ENCODE measurements at regions not wholly inside any gene's neighbourhood (a gene's known extent, or its start where the extent isn't known, plus 50 kb on each side); places are given as distances from the start of the nearest gene placed in this dataset.

- H3K4me3 ChIP-seq (ENCODE audit: low read depth, low read length) = no peak overlapping the region
Observed at GRCh38 chr15:101124731-101125451, 127.0 kb downstream of the CHSY1 start.

GRCh38 chr15:101123222-101123910 is 128.5 kb downstream of the CHSY1 start:
- no peak for TF ChIP-seq CTCF (IDR thresholded peaks at IDR 0.05; ENCODE audit: borderline replicate concordance, insufficient read depth, low read depth, low read length)
- H3K4me3 ChIP-seq (ENCODE audit: low read depth, low read length) = no peak overlapping the region

More at GRCh38 chr15:101124731-101125451, 127.0 kb downstream of the CHSY1 start:
- TF ChIP-seq CTCF (IDR thresholded peaks at IDR 0.05; ENCODE audit: borderline replicate concordance, insufficient read depth, low read depth, low read length) = no peak

DNA sequence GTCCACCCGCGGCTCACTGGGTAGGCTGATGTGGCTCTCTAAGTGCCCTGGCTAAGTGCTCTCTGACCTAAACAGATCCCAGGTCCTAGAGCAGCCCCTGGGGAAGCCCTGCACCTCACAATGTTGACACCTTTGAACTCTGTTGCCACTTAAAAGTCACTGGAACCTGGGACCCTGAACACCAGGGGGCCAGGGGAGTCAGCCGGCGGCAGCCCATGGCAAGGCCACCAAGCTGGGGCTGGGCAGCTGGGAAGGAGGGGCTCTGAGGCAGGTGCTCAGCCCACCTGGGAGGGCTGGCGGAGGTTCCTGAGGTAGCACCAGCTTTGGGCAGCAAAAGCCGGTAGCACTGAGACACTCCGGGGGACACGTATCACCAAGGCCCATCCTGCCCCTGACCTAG is 129.0 kb downstream of the CHSY1 start:
- H3K4me3 ChIP-seq (ENCODE audit: low read depth, low read length) = no peak overlapping the region

GRCh38 chr15:101122266-101122665 is 129.6 kb downstream of the CHSY1 start:
- TF ChIP-seq CTCF (IDR thresholded peaks at IDR 0.05; ENCODE audit: borderline replicate concordance, insufficient read depth, low read depth, low read length) = no peak
- no peak overlapping the region for H3K4me3 ChIP-seq (ENCODE audit: low read depth, low read length)

More for the DNA sequence above, 129.0 kb downstream of the CHSY1 start:
- no peak for TF ChIP-seq CTCF (IDR thresholded peaks at IDR 0.05; ENCODE audit: borderline replicate concordance, insufficient read depth, low read depth, low read length)

GRCh38 chr15:101121511-101122090 is 130.2 kb downstream of the CHSY1 start:
- peak; percentile 49; the same call in 1 of the 2 replicates for TF ChIP-seq CTCF (IDR thresholded peaks at IDR 0.05; ENCODE audit: borderline replicate concordance, insufficient read depth, low read depth, low read length)
- no peak overlapping the region for H3K4me3 ChIP-seq (ENCODE audit: low read depth, low read length)

DNA sequence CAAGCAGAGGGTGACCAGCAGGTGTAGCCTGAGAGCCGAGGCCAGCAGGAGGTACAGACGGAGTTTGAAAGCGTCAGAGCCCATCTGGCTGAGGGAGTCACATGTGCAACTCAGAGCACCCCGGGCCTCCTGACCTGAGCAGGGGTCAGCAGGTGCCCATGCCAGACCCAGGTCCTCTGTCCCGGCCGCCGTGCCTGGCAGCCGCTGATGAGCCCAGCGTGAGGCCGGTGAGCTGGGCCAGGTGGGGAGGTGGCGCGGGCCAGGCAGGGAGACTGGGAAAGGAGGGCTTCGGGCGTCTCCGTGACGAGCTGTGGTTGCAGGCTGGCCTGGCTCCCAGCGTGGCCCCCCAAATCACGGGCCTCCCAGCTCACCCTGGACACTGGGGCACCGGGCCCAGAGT is 130.9 kb downstream of the CHSY1 start:
- TF ChIP-seq CTCF (IDR thresholded peaks at IDR 0.05; ENCODE audit: borderline replicate concordance, insufficient read depth, low read depth, low read length) = no peak
- H3K4me3 ChIP-seq (ENCODE audit: low read depth, low read length) = no peak overlapping the region
